IPS-15b (cell line): ENCODE measurements at regions not wholly inside any gene's neighbourhood (a gene's known extent, or its start where the extent isn't known, plus 50 kb on each side); places are given as distances from the start of the nearest gene placed in this dataset.

ENCODE experiments used
- H3K27me3 ChIP-seq: one replicate; pipeline ENCODE4 v1.6.1; 2013; ENCODE audit warnings: low read length; ENCODE audit not compliant: control insufficient read depth, insufficient read depth
- H3K36me3 ChIP-seq: one replicate; pipeline ENCODE4 v1.6.1; 2013; ENCODE audit warnings: low read length; ENCODE audit not compliant: control insufficient read depth, insufficient read depth
- H3K4me1 ChIP-seq: one replicate; pipeline ENCODE4 v1.6.1; 2013; ENCODE audit warnings: mild to moderate bottlenecking, low read length; ENCODE audit not compliant: control insufficient read depth, insufficient read depth
- H3K4me3 ChIP-seq: one replicate; pipeline ENCODE4 v1.5.1; 2013; ENCODE audit warnings: low read depth, low read length
- H3K9ac ChIP-seq: one replicate; pipeline ENCODE4 v1.6.1; 2013; ENCODE audit warnings: low read depth, mild to moderate bottlenecking, low read length
- H3K9me3 ChIP-seq: one replicate; pipeline ENCODE4 v1.6.1; 2013; ENCODE audit warnings: mild to moderate bottlenecking, low read length; ENCODE audit not compliant: control insufficient read depth, insufficient read depth

DNA sequence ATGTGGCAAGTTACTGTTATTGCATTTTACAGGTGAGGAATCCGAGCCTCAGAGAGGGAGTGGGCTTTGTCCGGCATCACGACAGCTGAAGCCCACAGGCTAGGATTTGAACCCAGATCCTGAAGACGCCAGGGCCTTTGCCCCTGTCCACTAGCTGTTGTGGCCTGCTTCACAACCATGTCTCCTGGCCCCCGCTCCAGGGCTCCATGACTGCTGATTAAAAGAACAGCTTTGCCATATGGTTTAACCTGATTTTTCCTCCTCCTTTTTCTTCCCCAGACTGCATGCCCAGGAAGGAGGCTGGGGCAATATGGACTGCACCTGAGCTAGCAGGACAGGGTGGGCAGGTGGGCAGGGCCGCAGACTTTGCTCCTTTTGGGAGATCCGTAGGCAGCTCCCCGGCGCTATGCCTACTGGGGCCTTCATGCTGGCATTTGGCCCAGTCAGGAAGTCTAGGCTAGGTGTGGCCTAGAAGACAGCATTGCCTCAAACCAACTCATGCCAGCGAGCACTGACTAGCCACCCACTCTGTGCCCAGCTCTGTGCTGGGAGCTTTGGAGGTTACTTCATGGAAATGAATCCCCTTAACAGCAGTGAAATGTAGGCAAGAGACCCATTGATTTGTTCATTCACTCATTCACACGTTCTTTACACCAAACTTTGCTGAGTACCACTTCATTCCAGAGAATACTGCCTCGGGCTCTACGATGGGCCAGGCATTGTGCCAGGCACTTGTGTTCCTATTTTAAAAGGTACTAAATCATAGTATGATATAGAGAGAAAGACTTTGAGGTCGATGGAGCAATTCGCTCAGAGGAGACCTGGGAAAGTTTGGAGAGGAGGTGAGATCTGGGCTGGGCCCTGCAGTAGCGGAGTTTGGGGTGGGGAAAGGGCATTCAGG is 94.3 kb upstream of the CPEB4 start:
- Histone ChIP-seq H3K9ac (no peak overlapping the region), H3K4me3 (no peak overlapping the region), H3K9me3 (no peaks in the 10 kb centered on the region), H3K36me3 (no peaks in the 10 kb centered on the region), H3K27me3 (peaks cover 2% of the 10 kb centered on the region), H3K4me1 (no peaks in the 10 kb centered on the region)

DNA sequence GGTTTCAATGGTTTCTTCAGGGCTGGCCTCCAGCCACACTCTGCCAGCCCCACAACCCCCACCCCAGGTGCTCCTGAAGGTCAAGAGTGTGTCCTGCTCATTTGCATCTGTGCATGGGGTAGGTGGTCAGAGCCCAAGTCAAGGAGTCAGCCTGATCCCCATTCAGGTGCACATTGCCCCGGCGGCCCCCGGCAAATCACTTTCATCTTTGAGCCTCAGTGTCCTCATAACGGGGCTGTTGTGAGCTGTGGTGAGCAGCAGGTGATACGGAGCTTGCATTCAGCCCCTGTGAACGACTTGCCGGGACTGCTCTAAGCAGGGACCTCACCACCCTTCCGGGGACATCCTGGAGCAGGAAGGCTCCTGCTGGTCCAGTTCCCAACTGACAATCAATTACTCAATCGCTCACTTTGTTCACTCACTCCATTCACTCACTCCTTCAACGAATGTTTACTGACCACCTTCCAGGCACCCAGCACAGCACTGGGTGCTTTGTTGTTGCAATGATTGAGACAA is 93.2 kb upstream of the CPEB4 start:
- Histone ChIP-seq H3K27me3 (peaks cover 2% of the 10 kb centered on the region), H3K4me1 (no peaks in the 10 kb centered on the region), H3K36me3 (no peaks in the 10 kb centered on the region), H3K9me3 (no peaks in the 10 kb centered on the region), H3K4me3 (no peak overlapping the region), H3K9ac (no peak overlapping the region)

DNA sequence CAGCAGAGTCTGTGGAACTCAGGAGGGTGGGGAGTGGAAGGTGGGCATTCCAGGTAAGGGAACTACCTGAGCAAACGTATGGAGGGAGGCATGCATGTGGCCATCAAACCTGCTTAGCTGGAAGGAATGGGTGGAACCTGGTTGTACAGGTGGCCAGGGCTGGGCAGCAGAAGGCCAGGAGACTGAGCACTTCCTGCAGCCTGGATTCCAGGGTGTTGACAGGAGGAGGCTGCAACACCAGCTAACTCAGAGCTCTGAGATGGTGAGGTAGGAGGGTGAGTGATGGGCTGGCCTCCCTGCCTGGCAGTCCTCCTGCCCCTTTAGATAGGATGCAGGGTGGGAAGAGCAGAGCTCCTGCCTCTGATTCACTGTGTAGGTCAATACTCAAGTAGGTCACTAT is 92.5 kb upstream of the CPEB4 start:
- Histone ChIP-seq H3K4me3 (no peak overlapping the region), H3K36me3 (no peaks in the 10 kb centered on the region), H3K9ac (no peak overlapping the region), H3K4me1 (no peaks in the 10 kb centered on the region), H3K27me3 (peaks cover 2% of the 10 kb centered on the region), H3K9me3 (no peaks in the 10 kb centered on the region)

DNA sequence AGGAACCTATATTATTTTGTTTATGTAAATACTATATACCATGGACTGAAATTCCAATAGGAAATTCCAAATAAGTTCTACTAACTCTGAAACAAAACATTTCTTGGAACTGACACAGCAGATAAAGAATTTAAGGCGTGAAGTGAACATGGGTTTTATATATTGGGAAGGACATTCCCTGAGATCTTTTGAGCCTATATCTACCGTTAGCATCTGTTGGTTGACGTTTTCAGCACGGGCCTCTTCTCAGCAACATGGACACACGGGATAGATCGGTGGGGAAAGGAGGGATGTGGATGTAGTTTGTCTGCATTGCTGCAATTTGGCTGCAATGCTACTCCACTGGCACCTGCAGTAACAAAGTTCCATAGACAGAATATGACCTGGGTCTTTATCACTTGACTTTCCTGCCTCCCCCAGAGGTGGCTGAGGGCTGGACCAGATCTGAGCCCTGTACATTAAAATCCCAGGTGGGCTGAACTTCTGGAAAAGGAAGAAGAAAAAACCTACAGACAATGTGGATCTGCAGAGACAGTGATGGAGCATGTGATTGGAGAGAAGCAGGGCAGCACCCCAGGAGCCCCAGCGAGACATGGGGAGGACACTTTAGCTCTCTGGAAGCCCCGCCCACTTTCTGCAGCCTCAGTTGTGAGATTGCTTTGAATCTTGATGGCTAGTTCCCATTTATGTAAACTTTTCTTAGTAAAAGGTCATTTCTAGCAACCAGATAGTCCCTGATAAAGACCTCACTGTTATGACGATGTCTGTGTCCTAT is 91.2 kb upstream of the CPEB4 start:
- peaks cover 2% of the 10 kb centered on the region for H3K27me3 ChIP-seq
- H3K4me1 ChIP-seq = no peaks in the 10 kb centered on the region
- no peak overlapping the region for H3K9ac ChIP-seq
- H3K9me3 ChIP-seq = no peaks in the 10 kb centered on the region
- no peak overlapping the region for H3K4me3 ChIP-seq
- no peaks in the 10 kb centered on the region for H3K36me3 ChIP-seq

DNA sequence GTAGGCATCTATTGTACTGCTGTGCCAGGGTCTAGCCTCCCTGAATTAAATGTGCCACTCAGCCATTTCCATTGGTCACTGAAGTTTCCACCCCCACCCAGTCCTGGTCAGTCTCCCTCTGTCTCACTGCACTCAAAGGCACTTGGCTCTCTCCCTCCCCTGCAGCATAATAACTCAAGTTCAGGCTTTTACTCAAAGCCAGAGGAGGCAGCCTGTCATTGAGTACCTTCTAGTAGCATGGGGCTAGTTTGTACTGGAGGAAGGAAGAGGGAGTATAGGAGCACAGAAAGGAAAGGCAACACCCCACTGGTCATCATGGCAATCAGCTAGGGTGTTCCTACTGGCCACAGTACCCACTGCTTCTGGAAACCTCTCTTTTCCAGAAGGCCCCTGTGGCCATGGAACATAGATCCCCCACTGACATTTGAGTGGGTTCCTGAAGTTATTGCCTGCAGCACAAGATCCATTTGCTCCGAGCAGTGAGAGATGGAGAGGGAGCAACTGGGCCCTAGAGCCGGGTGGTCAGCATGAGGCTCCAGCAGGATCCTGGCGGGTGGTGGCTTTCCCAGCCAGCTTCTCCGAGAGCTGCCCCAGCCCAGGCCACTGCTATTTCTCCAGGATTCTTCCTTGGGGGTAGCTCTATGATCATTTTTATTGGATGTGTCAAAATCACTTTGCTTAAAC is 89.9 kb upstream of the CPEB4 start:
- H3K4me1 ChIP-seq = no peaks in the 10 kb centered on the region
- no peak overlapping the region for H3K9ac ChIP-seq
- H3K9me3 ChIP-seq = no peaks in the 10 kb centered on the region
- no peak overlapping the region for H3K4me3 ChIP-seq
- H3K36me3 ChIP-seq = no peaks in the 10 kb centered on the region
- peaks cover 2% of the 10 kb centered on the region for H3K27me3 ChIP-seq

DNA sequence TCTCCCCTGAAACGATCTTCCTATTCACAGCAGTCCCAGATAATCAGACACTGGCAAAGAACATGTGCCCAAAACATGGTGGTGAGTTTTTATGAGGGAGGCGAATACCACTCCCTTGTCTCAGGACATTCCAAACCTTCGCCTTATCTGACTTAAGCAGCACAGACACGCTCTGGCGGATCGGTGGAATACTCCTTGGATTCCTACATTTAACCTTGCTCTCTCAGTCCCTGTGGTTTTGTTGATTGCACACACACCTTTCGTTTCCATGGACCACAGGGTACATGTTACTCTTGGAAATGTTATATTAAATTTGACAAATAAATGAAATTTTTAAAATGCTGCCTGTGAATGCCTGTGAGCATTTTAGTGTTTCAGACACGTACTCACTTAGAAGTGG is 87.8 kb upstream of the CPEB4 start:
- no peak overlapping the region for H3K9ac ChIP-seq
- H3K36me3 ChIP-seq = no peaks in the 10 kb centered on the region
- H3K4me1 ChIP-seq = no peaks in the 10 kb centered on the region
- H3K4me3 ChIP-seq = no peak overlapping the region
- peaks cover 4% of the 10 kb centered on the region for H3K9me3 ChIP-seq
- peaks cover 2% of the 10 kb centered on the region for H3K27me3 ChIP-seq

DNA sequence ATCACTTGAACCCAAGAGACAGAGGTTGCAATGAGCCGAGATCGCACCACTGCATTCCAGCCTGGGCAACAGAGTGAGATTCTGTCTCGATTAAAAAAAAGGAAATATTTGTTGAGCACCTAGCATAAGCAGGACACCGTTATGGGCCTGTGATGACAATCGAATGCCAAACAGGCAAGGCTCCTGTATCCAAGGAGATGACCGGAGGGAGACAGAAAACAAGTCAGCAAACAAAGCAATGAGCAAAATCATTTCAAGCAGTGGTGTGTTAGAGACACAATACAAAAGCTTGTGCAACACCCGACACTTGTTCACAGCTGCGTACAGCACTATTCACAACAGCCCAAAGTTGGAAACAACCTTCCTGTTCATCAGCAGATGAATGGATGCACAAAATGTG is 87.1 kb upstream of the CPEB4 start:
- Histone ChIP-seq H3K27me3 (peaks cover 2% of the 10 kb centered on the region), H3K9me3 (peaks cover 4% of the 10 kb centered on the region), H3K4me3 (no peak overlapping the region), H3K36me3 (no peaks in the 10 kb centered on the region), H3K9ac (no peak overlapping the region), H3K4me1 (no peaks in the 10 kb centered on the region)

DNA sequence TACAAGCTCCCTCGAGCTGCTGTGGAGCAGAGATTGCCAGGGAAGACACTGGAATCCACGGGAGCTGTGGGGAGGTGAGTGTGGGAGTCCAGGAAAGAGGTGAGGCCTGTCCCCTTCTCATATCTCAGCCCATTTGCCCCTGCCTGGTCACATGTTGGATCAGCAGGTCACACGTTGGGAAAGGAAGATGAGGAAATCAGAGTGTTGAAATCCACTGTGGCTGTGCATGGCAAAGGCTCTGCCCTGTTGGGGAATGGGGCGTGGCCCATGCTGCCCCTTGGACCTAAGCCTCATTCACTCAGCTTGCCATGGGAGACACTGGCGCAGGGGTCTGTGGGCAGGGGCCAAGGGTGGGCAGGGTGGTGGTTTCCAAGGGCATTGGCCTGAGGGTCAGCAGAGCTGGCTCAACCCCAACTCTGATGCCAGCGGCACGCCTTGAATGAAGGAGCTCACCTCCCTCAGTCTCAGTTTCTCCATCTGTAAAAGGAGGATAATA is 85.4 kb upstream of the CPEB4 start:
- peaks cover 2% of the 10 kb centered on the region for H3K27me3 ChIP-seq
- no peak overlapping the region for H3K9ac ChIP-seq
- no peaks in the 10 kb centered on the region for H3K4me1 ChIP-seq
- peaks cover 4% of the 10 kb centered on the region for H3K9me3 ChIP-seq
- no peaks in the 10 kb centered on the region for H3K36me3 ChIP-seq
- no peak overlapping the region for H3K4me3 ChIP-seq

DNA sequence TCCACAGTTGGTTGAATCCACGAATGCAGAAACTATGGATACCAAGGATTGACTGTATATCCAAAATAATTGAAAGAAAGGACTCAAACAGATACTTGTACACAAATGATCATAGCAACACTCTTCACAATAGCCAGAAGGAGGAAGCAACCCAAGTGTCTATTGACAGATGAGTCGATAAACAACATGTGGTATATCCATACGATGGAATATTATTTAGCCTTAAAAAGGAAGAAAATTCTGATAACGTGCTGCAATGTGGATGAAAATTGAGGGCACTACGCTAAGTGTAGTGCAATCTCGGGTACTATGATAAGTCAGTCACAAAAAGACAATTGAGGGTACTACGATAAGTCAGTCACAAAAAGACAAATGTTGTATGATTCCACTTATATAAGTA is 83.6 kb upstream of the CPEB4 start:
- H3K9ac ChIP-seq = no peak overlapping the region
- H3K36me3 ChIP-seq = no peaks in the 10 kb centered on the region
- peaks cover 4% of the 10 kb centered on the region for H3K9me3 ChIP-seq
- H3K4me1 ChIP-seq = no peaks in the 10 kb centered on the region
- H3K4me3 ChIP-seq = no peak overlapping the region
- no peaks in the 10 kb centered on the region for H3K27me3 ChIP-seq

DNA sequence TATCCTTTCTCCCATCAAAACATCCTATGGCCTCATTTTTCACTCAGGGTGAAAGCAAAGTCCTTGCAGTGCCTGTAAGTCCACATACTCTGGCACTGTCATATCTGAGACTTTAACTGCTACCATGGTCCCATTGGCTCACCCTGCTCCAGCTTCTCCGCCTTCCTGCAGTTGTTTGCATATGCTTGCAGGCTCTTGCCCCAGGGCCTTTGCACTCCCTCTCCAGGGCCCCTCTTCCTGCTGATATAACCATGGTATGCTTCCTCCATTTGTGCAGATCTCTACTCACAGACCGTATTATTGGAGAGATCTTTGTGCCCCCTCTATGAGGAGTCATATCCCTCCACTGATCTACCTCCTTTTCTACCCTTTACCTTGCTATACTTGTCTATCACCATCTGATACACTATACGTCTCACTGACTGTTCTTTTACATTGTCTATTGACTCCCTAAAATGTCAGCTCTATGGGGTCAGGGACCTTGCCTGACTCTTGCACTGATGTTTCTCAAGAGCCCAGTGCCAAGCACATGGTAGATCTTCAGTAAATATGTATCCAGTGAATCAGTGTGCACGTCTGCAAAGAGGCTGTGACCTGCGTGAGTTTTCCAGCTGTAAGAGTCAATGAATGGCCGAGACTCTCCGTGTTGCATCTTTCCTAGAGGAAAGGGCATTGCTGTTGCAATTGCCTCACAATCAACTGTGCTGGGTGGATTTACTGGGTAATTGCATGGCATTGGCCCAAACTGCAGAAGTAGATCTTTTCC is 81.7 kb upstream of the CPEB4 start:
- Histone ChIP-seq H3K27me3 (no peaks in the 10 kb centered on the region), H3K36me3 (no peaks in the 10 kb centered on the region), H3K9ac (no peak overlapping the region), H3K4me3 (no peak overlapping the region), H3K4me1 (no peaks in the 10 kb centered on the region), H3K9me3 (peaks cover 4% of the 10 kb centered on the region)

DNA sequence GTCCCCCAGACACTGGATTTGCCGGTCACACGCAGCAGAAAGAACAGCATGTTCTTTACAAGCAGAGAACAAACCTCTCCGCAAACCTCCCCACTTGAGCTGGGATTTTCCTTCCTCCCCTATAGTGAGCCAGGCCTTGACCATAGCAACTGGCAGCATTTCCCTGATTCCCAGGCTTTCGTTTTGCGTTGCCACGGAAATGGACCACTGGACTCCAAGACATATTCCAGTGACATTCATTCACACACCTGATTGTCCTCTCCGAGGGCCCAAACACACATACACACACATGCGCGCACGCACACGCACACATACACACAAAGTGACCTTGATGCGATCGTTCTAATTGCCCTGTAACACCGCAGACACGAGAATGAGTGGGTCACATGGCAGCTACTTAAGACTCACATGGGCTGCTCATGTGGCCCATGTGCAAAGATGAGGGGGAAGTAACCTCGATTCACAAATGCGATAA is 80.9 kb upstream of the CPEB4 start:
- Histone ChIP-seq H3K9ac (no peak overlapping the region), H3K27me3 (no peaks in the 10 kb centered on the region), H3K36me3 (no peaks in the 10 kb centered on the region), H3K9me3 (peaks cover 4% of the 10 kb centered on the region), H3K4me1 (no peaks in the 10 kb centered on the region), H3K4me3 (no peak overlapping the region)
